Activated B cell treated with CpG ODN at 0.5 μM for 24 hours (primary cell): ENCODE measurements at regions not wholly inside any gene's neighbourhood (a gene's known extent, or its start where the extent isn't known, plus 50 kb on each side); places are given as distances from the start of the nearest gene placed in this dataset.
"Not testable (repeated sequence)": the region's sequence is repeated elsewhere in the genome, so short reads cannot be mapped to it uniquely, and the experiment has no call there.

Source experiments
- ATAC-seq: fragments of 200-7000 bp; cut with Tn5 transposase; one replicate; pipeline ENCODE4 v1.10.0; 2021; ENCODE audit warnings: low read depth, mild to moderate bottlenecking, moderate library complexity
- CTCF ChIA-PET: fragments of 350-600 bp; sonication (Branson Sonifier 250); formaldehyde crosslinking; loops from one replicate; lab custom pipeline; 2021; ENCODE audit warnings: antibody characterized with exemption; lab: Charles Lee
- POLR2A ChIA-PET: fragments of 350-600 bp; sonication (Branson Sonifier 250); formaldehyde crosslinking; loops from one replicate; lab custom pipeline; 2021; ENCODE audit warnings: antibody characterized with exemption; lab: Charles Lee
- DNase-seq: peaks from one replicate; pipeline ENCODE4 v3.0.0; 2022
- H3K27ac Mint-ChIP-seq: one replicate; pipeline ENCODE4 v1.8.0; 2020; ENCODE audit warnings: mixed read lengths
- H3K27me3 Mint-ChIP-seq: one replicate; pipeline ENCODE4 v1.8.0; 2021; ENCODE audit warnings: mixed read lengths
- H3K36me3 Mint-ChIP-seq: one replicate; pipeline ENCODE4 v1.8.0; 2021; ENCODE audit warnings: low read depth, mixed read lengths
- H3K4me1 Mint-ChIP-seq: one replicate; pipeline ENCODE4 v1.8.0; 2021; ENCODE audit warnings: mixed read lengths
- H3K4me3 Mint-ChIP-seq: one replicate; pipeline ENCODE4 v1.8.0; 2020; ENCODE audit warnings: mild to moderate bottlenecking, mixed read lengths
- H3K9me3 Mint-ChIP-seq: one replicate; pipeline ENCODE4 v1.8.0; 2020; ENCODE audit warnings: mixed read lengths
- CTCF ChIP-seq: fragments of 200-600 bp; IDR thresholded peaks from one replicate; pipeline ENCODE4 v1.8.0; 2022; ENCODE audit warnings: antibody characterized with exemption, mild to moderate bottlenecking
- intact Hi-C: fragments of 100-400 bp; cut with micrococcal nuclease; formaldehyde crosslinking; loops from one replicate; pipeline ENCODE4 v1.15.1; 2024

- Mint-ChIP-seq H3K27ac (no peak overlapping the region), H3K4me1 (no peaks in the 10 kb centered on the region), H3K27me3 (no peaks in the 10 kb centered on the region), H3K4me3 (no peak overlapping the region), H3K9me3 (peaks cover 3% of the 10 kb centered on the region), H3K36me3 (no peaks in the 10 kb centered on the region)
- no peak for TF ChIP-seq CTCF
- no peak for ATAC-seq
- ChIA-PET CTCF (no interaction called here), POLR2A (no interaction called here)
- intact Hi-C loops, result no loop called here
- DNase-seq, result no peak
Observed at GRCh38 chr4:18608908-18609533, 587.5 kb upstream of the LCORL start.

- POLR2A ChIA-PET, H3K4me1 Mint-ChIP-seq, H3K27ac Mint-ChIP-seq, intact Hi-C loops, H3K36me3 Mint-ChIP-seq, CTCF ChIA-PET, H3K4me3 Mint-ChIP-seq, ATAC-seq, DNase-seq, H3K9me3 Mint-ChIP-seq, H3K27me3 Mint-ChIP-seq: not testable (repeated sequence)
Observed at GRCh38 chr4:18602610-18603009, 581.1 kb upstream of the LCORL start.

GRCh38 chr4:18593297-18594002 is 571.9 kb upstream of the LCORL start:
- Mint-ChIP-seq H3K36me3 (no peaks in the 10 kb centered on the region), H3K27ac (no peak overlapping the region), H3K27me3 (peaks cover 10% of the 10 kb centered on the region), H3K9me3 (no peaks in the 10 kb centered on the region), H3K4me1 (peaks cover 3% of the 10 kb centered on the region), H3K4me3 (no peak overlapping the region)
- ATAC-seq (no peak), DNase-seq (no peak)
- ChIA-PET CTCF (interaction anchor here (1.0 to 1.3 kb wide), 3 partner anchors 776 to 784 kb away, joined by 3 to 8 read pairs (median 6); no protein-coding TSS in a partner anchor), POLR2A (no interaction called here)
- peak; percentile 51 for TF ChIP-seq CTCF
- intact Hi-C loops, result loop anchor here (1.0 to 2.0 kb wide), 4 partner anchors 659 to 956 kb away; no protein-coding TSS in a partner anchor

- Mint-ChIP-seq H3K27ac (no peak overlapping the region), H3K9me3 (no peaks in the 10 kb centered on the region), H3K36me3 (no peaks in the 10 kb centered on the region), H3K4me1 (no peaks in the 10 kb centered on the region), H3K27me3 (peaks cover 10% of the 10 kb centered on the region), H3K4me3 (no peak overlapping the region)
- POLR2A ChIA-PET, result no interaction called here
- ATAC-seq, result no peak
- TF ChIP-seq CTCF, result no peak
- intact Hi-C loops, result no loop called here
- DNase-seq, result no peak
- CTCF ChIA-PET, result no interaction called here
Observed at GRCh38 chr4:18582841-18583240, 561.3 kb upstream of the LCORL start.

- Mint-ChIP-seq H3K4me3 (no peak overlapping the region), H3K27me3 (peaks cover 6% of the 10 kb centered on the region), H3K27ac (no peak overlapping the region), H3K9me3 (no peaks in the 10 kb centered on the region), H3K4me1 (no peaks in the 10 kb centered on the region), H3K36me3 (no peaks in the 10 kb centered on the region)
- POLR2A ChIA-PET, result no interaction called here
- intact Hi-C loops, result no loop called here
- ATAC-seq, result no peak
- DNase-seq, result no peak
- CTCF ChIA-PET, result no interaction called here
- no peak for TF ChIP-seq CTCF
Observed at GRCh38 chr4:18578307-18578706, 556.8 kb upstream of the LCORL start.
